ENCODE measurements at regions not wholly inside any gene's neighbourhood (a gene's known extent, or its start where the extent isn't known, plus 50 kb on each side); places are given as distances from the start of the nearest gene placed in this dataset.

DNA sequence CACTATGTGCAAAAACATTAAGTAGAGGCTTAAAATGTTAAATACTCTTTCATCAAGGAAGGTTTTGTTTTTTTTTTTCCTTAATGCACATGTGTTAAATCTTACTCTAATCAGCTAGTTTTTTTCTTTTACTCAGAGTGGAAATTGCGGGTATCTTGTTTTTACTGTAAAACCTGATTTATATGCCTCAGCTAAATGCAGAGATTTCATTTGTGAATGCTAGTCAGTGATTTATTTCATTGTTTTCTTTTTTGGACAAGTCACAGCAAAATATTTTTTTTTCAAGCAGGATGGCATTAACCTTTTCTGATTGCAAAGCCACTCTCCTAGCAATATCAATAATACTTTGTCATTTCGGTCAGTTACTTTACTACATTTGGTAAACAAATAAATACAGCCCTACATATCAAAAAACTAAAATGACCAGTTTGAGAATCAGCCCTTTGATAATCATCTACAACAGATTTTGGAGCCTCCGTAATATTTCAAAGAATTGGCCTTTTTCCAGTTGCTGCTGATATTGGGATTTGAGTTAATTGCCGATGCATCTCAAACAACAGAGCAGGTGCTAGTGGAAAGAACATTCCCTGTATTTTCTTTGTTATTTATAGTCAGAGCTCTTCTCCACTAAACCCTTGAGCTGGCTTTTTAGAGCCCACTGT lies 579.2 kb upstream of the ZNF608 start:
- no peak for DNase-seq (ENCODE audit: low read depth)

DNA sequence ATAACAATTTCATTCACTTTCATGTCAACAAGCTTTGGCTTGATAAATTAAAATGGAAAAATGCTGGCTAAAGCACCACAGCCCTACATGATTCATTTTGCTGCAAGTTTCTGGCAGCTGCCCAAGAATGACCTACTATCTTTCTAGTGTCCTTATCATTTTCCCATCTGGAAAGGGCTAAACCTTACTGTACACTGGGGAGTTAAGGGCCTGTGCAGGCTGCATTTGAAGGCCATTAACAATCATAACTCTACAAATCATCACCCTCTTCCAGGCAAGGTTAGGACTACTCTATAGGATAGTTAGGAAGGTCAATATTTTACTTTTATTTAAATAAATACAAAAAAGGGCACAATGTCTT lies 579.7 kb upstream of the ZNF608 start:
- peak; percentile 92 for DNase-seq (ENCODE audit: low read depth)

GRCh38 chr5:125327676-125328075 lies 581.2 kb upstream of the ZNF608 start:
- no peak for DNase-seq (ENCODE audit: low read depth)

DNA sequence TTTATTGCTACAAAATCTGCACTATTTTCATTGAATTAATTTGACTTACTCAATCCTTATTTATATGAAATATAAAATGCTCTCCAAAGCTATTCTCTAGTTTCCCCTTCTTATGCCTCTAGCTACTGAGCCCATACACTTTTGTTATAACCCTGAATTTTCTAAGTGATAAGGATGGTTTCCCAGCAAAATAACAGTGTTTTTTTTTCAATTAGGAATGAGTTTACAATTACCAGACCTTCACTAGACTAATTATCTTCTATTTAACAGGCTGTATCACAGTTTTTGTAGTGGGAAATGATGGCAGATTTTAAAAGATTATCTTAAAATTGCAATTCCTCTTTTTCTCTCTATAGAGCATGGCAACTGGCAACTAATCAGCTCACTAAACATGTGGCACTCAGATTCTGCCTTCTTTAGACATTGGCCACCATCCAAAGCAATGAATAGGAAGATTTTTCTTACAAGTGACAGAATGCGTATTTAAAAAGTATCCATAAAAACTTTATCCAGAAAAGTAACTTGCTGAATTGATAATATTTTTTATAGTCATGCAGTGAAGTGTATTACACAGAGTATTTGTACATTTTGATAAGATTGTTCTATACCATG lies 585.7 kb upstream of the ZNF608 start:
- DNase-seq (ENCODE audit: low read depth): no peak

GRCh38 chr5:125333416-125333815 lies 587.0 kb upstream of the ZNF608 start:
- DNase-seq (ENCODE audit: low read depth): no peak

DNA sequence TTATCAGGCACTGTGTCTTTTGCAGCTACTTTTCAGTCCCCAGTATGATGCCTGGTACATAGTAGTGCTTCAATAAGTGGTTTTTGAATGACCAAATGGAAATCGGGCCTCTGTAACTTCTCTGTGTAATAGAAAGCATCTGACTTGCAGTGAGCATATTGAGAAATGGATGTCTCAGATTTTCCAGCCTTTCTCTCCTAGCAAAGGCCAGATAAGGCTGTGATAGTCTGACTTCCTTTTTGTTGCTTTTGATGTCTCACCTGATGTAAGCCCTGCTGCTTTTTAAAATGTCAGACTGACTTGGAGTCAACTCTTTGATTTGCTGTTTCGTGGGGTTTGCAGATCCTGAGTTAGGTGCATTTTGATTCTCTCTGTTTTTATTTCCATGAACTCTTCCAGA lies 590.0 kb upstream of the ZNF608 start:
- peak; percentile 56 for DNase-seq (ENCODE audit: low read depth)

DNA sequence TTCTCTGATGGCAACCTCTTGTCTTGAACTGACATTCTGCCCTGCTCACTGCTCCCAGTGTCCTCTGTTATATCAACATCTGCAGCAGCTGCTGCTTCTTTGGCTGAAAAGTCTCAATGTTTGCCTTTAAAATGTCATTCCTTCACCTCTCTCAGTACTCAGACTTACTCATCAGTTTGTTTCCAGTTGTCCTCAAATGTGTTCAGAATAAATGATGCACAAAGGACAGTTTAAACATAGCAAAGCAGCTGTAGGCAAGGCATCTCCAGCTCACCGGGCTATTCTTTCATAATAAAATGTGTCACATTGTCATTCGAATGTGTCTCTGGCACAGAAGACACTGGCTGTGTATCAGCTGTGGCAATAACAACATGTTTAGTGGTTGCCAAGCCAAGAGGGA lies 590.9 kb upstream of the ZNF608 start:
- DNase-seq (ENCODE audit: low read depth): no peak

DNA sequence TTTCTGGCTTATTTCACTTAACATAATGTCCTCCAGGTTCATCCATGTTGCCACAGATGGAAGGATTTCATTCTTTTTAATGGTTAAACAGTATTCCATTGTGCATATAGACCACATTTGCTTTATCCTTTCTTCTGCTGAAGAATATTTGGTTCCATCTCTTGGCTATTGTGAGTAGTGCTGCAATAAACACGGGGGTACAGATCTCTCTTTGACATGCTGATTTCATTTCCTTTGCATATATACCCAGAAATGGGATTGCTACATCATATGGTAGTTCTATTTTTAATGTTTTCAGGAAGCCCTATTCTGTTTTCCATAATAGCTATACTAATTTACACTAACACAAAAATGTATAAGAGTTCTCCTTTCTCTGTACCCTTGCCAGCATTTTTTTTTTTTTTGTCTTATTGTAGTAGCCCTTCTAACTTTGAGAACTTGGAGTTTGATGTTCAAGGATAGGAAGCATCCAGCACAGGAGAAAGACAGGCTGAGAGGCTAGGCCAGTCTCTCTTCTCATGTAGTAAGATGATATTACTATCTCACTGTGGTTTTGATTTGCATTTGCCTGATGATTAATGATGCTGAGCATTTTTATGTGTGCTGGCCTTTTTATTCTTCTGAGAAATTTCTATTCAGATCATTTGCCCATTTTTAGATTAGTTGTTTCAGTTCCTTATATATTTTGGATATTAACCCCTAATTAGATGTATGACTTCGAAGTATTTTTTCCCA lies 592.2 kb upstream of the ZNF608 start:
- DNase-seq (ENCODE audit: low read depth): peak; percentile 38

GRCh38 chr5:125341436-125341835 lies 595.0 kb upstream of the ZNF608 start:
- DNase-seq (ENCODE audit: low read depth): no peak

- peak; percentile 91 for DNase-seq (ENCODE audit: low read depth)
Measured at GRCh38 chr5:125343015-125343414, 596.6 kb upstream of the ZNF608 start.

DNA sequence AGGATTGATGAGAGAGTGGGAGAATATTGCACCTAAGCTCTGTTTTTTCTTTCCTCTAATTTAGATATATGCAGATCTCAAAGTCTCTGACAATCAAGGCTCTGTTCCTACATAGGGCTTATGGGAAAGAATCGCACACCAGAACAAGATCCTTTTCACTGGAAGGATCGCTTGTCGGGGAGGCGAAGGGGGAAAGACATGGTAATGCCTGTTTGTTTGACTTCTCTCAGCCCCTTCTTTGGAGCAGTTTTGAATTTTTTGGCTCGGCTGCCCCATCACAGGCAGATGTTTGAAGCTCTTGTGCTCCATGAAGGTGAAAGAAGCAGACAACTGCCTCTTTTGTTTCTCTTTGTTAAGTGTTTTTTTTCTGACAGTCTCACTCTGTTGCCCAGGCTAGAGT lies 599.9 kb upstream of the ZNF608 start:
- no peak for DNase-seq (ENCODE audit: low read depth)

GRCh38 chr5:125348221-125348692 lies 601.8 kb upstream of the ZNF608 start:
- peak; percentile 65 for DNase-seq (ENCODE audit: low read depth)

DNA sequence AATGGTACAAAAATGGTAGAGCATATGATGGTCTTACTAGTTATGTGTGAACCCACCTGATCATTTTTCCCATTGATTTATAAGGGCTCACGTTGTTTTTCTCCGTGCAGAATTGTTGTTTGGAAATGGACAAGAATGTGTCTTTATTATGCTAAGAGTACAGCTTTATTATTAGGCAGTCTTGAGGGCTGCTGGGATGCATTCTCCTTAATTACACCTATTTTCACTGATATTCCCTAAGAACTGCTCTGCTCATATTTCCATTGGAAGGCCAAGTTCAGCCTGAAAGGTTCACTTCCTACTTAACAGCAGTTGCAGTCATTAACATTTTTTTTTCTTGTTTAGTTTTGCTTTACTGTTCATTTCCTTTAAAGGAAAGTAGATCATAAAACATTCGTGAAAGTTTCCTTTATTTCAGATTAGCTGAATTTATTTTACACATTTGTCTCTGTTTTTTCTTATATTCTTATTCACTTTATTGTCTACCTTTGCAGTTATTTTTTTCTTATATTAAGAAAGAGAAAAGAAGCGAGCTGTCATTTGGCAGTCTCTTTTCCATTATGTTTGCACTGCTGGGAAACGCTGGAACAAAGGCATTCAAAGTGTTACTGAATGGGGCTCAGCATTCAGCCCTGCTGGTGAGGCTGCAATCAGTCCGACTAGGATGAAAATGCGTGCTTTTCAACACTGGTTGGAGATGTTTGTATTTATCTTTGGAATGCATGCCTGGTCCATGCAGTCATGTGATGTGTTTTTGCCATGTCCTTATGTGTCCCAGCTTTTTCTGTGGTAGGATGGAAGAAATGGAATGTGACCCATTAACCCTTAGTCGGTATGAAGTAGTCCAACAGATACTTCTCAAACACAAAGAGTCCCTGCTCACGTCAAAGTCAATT lies 602.7 kb upstream of the ZNF608 start:
- peak; percentile 24 for DNase-seq (ENCODE audit: low read depth)

GRCh38 chr5:125357660-125358059 lies 611.2 kb upstream of the ZNF608 start:
- no peak for DNase-seq (ENCODE audit: low read depth)

DNA sequence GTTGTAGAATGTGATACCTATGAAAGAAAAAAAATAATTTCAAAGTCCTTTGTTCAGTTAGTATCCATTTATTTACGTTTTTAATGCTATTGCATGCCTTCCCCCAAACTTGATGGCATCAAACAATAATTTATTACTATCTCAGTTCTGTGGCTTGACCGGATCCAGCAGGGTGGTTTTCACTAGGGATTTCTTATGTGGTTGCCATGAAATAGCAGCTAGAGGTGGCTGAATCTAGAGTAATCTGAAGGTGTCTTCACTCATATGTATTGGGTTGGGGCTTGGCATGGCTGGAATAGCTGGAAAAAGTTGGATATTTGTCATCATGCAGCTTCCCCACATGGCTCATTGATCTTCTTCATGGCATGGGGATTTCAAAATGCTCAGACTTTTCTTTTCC lies 619.3 kb upstream of the ZNF608 start:
- no peak for DNase-seq (ENCODE audit: low read depth)

GRCh38 chr5:125367702-125368101 lies 621.3 kb upstream of the ZNF608 start:
- DNase-seq (ENCODE audit: low read depth): no peak

- no peak for DNase-seq (ENCODE audit: low read depth)
Measured at GRCh38 chr5:125370461-125371205, 624.2 kb upstream of the ZNF608 start.

- DNase-seq (ENCODE audit: low read depth): peak; percentile 28
Measured at GRCh38 chr5:125372694-125373631, 626.5 kb upstream of the ZNF608 start.

- DNase-seq (ENCODE audit: low read depth): no peak
Measured at GRCh38 chr5:125375143-125375542, 628.7 kb upstream of the ZNF608 start.

GRCh38 chr5:125376059-125376641 lies 629.7 kb upstream of the ZNF608 start:
- peak; percentile 99 for DNase-seq (ENCODE audit: low read depth)

Data from amniotic epithelial cell (primary cell).